SKM-1 (cell line): ENCODE measurements at regions not wholly inside any gene's neighbourhood (a gene's known extent, or its start where the extent isn't known, plus 50 kb on each side); places are given as distances from the start of the nearest gene placed in this dataset.
"Not testable (repeated sequence)": the region's sequence is repeated elsewhere in the genome, so short reads cannot be mapped to it uniquely, and the experiment has no call there.

Experiments
- DNase-seq: peaks from one replicate; lab custom pipeline; 2025; ENCODE audit not compliant: unreplicated experiment; lab: John Stamatoyannopoulos, UW

DNA sequence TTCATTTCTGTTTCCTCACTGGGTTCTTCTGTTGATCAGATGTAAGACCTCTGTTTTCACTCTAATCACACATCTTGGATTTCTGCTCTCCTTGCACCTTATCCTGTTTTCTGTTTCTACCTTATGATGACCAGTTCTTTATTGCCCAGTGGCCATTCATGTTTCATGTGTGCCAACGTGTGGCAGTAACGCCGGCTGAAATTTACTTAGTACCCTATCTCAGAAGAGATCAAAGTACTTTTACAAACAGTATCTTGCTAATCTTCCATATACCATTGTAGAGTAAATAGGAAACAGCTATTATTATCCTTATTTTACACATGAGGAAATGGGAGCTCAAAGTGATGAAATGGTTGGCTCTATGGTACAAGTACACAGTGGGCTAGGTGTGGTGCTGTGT is 74.0 kb downstream of the GATA3 start:
- DNase-seq, result no peak

DNA sequence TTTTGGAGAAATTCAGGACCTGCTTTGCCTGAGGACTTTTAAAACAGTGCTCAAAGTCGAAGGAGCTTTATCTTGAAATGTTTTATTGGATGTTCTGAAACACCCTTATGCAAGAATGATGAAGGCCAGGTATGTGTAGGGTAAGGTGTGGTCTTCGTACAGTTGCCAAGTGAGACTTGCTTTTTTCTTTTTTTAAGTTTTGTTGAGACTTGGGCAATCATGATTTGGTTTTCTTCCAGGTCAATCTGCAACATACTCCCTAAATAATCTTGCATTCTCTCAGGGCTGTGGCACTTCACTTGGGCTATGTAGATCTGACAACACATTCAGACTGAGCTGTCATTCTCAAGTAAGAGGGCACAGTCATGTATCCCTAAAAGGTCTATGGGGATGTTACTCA is 75.0 kb downstream of the GATA3 start:
- no peak for DNase-seq

- no peak for DNase-seq
Observed at GRCh38 chr10:8130973-8131911, 76.8 kb downstream of the GATA3 start.

DNA sequence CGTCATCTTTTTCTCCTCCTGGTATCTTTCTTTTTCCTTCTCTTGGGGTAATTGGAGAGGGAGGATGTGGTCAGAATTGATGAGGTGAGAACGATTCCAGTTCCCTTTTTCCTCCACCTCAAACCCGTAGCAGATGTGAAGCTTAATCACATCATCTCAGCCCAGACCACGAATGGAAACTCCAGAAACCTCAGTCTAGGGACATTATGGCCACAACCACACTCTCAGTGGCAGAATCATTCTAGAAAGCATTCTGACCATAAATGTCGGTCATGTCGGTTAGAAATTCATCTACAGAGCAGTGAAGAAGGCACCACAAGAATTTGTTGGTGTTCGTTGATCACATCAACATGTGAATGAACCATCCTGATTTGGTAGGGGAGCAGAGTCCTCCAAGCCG is 78.7 kb downstream of the GATA3 start:
- no peak for DNase-seq

- DNase-seq, result no peak
Observed at GRCh38 chr10:8136736-8137135, 82.2 kb downstream of the GATA3 start.

DNA sequence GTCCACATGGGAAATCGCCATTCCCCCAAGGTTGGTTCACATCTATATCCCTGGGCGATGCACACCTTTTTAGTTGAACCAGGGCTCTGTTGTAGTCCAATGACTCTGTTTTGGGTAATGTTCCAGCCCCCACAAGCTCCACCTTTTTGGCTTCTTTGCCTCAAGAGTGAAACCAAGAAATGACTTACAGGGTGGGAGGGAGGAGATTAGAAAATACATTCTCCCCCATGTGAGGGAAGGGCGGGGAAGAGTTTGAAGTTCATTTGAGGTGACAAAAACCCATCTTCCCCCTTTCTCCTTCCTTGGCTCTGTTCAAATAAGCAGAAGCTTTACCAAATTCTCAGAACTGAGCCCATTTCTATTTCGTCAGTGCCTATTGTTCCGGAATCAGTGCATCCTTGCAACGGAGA is 82.8 kb downstream of the GATA3 start:
- DNase-seq, result no peak

DNA sequence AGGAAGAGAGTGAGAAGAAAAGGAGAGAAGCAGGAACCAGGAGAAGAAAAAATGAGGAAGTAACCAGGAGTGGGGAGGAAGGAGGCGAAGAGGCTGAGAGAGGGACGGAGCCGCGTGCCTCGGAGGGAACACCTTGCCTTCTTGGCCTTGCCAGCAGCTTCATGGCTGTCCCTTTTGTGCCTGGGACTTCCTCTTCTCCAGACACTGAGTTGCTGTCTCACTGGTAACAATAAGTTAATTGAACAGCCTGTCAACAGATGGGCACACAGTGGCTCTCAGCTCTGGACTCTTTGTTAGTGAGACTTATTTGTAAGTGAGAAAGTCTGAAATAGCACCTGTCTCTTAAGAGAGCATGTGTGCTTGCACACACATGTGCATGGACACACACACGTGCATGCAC is 83.2 kb downstream of the GATA3 start:
- no peak for DNase-seq

GRCh38 chr10:8138471-8138870 is 84.0 kb downstream of the GATA3 start:
- DNase-seq, result no peak

- no peak for DNase-seq
Observed at GRCh38 chr10:8144496-8144895, 90.0 kb downstream of the GATA3 start.

DNA sequence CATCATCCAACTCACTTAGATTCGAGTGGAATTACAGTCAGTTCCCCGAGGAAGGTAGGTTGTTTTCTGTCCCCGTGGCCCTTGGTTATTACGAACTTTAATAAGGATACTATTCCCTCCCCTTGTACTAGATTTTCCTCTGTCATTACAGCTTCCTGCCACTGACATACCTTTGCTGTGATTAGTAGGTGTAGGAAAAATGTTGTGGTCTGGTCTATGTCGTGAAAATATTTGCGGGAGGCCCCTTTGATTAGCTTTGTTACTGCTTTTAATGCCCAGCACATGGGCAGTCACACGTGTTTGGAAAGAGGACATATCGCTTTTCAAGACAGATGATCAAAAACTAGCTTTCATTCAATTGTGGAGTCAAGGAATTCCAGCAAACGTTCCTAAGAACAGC is 92.2 kb downstream of the GATA3 start:
- no peak for DNase-seq

- no peak for DNase-seq
Observed at GRCh38 chr10:8149991-8150390, 95.5 kb downstream of the GATA3 start.

GRCh38 chr10:8150401-8150905 is 96.0 kb downstream of the GATA3 start:
- no peak for DNase-seq

DNA sequence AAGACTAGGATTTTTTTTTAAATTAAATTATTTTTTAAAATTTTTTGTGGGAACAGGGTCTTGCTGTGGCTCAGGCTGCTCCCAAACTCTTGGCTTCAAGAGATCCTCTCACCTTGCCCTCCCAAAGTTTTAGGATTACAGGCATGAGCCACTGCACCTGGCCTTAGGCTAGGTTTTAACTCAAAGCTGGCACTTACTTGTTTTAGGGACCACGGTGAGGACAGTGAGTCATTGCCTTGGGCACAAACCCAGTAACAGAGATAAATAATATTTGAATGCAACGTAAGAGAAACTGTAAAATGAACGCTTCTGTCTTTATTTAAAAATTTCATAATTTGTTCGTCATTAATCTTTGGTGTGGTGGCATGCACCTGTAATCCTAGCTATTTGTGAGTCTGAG is 96.6 kb downstream of the GATA3 start:
- DNase-seq, result no peak

DNA sequence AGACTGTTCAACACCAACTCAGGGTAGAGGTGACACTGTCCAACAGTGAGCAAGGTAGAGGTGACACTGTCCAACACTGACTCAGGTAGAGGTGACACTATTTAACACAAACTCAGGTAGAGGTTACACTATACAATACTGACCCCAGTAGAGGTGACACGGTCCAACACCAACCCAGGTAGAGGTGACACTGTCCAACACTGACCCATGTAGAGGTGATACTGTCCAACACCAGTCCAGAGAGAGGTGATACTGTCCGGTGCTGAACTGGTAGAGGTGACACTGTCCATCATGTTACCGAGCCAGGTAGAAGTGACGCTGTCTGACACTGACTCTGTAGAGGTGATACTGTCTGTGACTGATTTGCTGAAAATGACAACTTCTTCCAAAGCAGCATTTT is 102.4 kb downstream of the GATA3 start:
- no peak for DNase-seq

DNA sequence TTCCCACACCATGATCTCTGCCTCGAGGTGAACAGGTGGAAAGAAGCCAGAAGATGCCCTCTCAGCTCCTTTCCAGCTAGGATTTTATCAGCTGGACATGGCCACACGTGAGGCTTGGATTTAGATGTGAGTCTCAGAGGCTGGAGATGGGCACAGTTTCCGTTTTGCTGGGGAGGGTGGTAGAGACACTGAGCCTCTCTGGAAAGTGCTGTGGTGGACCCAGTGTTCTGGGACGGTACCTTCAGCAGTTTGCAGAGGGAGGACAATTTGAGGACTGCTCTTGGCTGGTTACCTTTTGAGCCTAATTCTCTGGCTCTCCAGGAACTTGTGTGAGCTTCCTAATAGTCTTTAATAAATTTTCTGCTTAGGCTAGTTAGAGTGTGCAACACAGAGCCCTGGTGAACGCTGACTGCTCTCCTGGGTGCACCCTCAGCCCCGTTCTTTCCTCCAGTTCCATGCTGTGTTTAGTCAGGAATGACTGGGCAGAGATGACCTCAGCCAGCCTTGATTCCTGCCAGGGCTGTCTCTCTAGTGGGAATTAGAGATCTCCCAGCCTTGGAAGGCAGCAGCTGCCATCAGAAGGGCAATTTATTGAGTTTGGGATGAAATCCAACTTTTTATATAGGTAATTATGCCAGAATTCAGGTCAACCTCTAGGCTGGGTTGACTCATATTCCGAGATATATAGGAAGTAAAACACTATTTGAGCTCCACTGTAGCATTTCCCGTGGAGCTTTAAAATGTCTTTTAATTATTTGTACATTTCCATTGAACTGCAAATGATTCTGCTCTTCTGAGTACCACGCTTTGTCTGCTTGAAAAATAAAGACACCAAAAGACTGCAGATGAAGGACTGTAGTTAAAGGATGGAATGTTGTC is 103.9 kb downstream of the GATA3 start:
- no peak for DNase-seq

GRCh38 chr10:8159341-8160165 is 105.1 kb downstream of the GATA3 start:
- DNase-seq, result no peak

GRCh38 chr10:8163824-8164223 is 109.3 kb downstream of the GATA3 start:
- DNase-seq, result no peak

DNA sequence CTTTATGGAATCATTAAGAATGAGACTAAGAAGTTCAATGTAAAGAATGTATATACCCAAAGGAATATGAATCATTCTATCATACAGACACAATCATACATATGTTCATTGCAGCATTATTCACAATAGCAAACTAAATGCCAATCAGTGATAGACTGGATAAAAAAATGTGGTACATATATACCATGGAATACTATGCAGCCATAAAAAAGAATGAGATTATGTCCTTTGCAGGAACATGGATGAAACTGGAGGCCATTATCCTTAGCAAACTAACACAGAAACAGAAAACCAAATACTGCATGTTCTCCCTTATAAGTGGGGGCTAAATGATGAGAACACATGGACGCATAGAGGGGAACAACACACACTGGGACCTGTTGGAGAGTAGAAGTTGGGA is 110.2 kb downstream of the GATA3 start:
- not testable (repeated sequence) for DNase-seq

GRCh38 chr10:8168836-8169235 is 114.3 kb downstream of the GATA3 start:
- DNase-seq, result no peak

DNA sequence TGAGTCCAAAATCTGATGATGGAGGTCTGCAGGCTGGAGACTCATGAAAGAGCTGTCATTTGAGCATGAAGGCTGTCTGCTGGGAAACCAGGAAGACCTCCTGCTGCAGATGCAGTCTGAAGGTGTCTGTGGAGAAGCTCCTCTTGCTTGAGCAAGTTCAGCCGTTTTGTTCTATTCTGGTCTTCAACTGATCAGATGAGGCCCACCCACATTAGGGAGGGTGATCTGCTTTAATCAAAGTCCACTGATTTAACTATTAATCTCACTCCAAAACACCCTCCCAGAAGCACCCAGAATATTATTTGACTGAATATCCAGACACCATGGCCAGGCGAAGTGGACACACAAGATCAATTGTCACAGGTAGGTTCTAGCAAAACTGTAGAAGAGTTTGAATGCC is 116.5 kb downstream of the GATA3 start:
- DNase-seq, result no peak

- no peak for DNase-seq
Observed at GRCh38 chr10:8172604-8173003, 118.1 kb downstream of the GATA3 start.
